IPS-NIHi11 (cell line): ENCODE measurements at regions not wholly inside any gene's neighbourhood (a gene's known extent, or its start where the extent isn't known, plus 50 kb on each side); places are given as distances from the start of the nearest gene placed in this dataset.

Experiments
- DNase-seq: peaks from one replicate; pipeline ENCODE4 v3.0.0; 2012; ENCODE audit warnings: mixed read lengths, low spot score

DNA sequence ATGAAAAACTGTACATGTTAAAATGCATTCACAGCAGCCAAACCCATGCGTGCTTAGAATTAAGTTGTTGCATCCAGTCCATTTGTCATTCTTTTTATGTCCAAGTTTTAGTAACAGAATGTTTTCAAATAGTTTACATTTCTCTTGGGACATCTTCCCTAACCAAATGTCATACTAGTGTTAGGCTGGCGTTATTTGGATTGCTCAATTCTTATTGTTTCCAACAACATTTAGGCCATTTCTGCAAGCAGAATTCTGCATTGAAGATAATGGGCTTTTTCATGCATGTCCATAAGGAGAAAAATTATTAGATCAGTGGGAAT, 203.0 kb downstream of the HIBADH start:
- no peak for DNase-seq

DNA sequence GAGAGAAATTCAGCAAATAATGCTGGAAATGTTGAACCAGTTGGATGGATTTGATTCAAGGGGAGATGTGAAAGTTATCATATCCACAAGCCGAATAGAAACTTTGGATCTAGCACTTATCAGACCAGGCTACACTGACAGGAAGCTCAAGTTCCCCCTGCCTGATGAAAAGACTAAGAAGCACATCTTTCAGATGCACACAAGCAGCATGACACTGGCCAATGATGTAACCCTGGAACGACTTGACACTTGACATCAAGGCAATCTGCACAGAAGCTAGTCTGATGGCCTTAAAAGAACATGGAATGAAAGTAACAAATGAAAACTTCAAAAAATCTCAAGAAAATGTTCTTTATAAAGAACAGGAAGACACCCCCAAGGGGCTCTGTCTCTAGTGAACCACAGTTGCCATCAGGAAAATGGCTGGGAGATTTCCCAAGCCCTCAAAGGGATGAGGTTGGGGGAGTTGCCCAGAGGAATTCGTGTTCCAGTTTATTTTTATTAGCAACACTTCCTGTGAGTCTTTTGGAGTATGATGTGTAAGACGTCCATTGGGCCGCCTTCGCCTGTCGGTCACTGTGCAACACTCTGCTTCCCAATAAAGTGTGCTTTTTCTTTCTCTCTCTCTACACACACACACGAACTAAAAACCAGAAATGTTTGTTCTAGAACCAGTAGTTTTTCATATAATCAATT, 200.0 kb downstream of the HIBADH start:
- DNase-seq, result no peak

DNA sequence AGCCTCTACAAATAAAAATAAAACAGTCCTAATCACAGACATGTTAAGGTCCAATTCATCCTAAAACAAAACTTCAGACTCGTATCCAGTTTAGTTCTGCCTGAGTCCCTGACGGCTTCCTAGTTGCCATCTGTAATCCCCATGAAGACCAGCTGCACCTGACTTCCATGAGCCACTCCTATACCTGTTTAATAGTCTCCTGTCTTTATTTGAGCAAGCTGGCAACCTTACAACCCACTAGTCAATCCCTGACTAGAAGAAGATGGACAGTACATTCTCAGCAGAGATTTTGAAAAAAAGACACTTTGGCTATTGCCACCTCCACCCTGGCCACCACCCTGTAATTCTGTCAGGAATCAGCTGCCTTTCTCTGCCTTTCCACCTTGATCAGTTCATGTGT, 197.7 kb downstream of the HIBADH start:
- no peak for DNase-seq

DNA sequence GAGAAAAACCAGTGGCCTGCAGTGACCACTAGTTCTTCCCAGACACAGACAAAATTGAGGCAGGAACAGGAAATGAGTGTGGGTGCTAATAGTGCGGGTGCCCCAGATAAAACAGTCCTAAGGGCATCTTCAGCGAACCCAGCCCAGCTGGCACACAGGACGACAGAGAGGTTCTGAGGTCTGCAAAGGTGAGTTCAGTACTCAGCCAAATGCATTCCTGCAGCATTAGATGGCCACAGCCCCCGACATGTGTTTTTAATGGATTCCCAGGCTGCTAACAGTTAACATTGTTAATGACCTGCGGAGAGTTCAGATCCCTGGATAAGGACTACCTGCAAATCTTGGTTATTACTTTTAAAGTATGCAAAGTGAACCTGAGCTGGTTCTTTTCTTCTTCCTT, 196.0 kb downstream of the HIBADH start:
- no peak for DNase-seq

DNA sequence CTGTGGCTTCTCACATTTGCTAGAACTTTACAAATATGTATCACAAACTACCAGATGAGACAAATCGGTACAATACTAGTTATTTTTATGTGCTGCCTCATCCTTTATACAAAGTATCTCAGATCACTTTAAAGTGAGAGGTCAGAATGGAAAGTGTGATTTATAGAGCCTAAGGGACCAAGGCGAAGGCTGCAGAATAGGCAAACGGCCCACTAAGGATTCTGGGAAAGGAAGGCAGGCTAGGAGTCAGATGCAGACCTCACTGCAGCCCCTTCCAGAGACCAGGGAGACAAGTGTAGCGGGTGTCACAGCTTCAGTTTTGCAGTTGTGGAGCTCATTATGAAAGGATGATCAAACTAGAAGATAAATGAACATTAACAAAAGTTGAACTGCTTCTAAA, 190.6 kb downstream of the HIBADH start:
- no peak for DNase-seq
